GM12891 (cell line): ENCODE measurements at regions not wholly inside any gene's neighbourhood (a gene's known extent, or its start where the extent isn't known, plus 50 kb on each side); places are given as distances from the start of the nearest gene placed in this dataset.

ENCODE experiments used
- POLR2A ChIP-seq: IDR thresholded peaks from 2 replicates; pipeline ENCODE4 v1.6.1; 2011; ENCODE audit warnings: low read depth, low read length, control low read depth
- POLR2AphosphoS5 ChIP-seq: IDR thresholded peaks from 2 replicates; pipeline ENCODE4 v1.6.1; 2011; ENCODE audit warnings: low read depth, low read length, control low read depth
- POU2F2 ChIP-seq: IDR thresholded peaks from 2 replicates; pipeline ENCODE4 v1.6.1; 2011; ENCODE audit warnings: low read depth, mild to moderate bottlenecking, control low read depth, low read length, moderate library complexity
- TAF1 ChIP-seq: IDR thresholded peaks from 2 replicates; pipeline ENCODE4 v1.6.1; 2011; ENCODE audit warnings: low read depth, low read length, control low read depth

- no peak for TF ChIP-seq POLR2A
- no peak for TF ChIP-seq POU2F2
- no peak for TF ChIP-seq TAF1
- no peak for TF ChIP-seq POLR2AphosphoS5
These were observed 147.8 kb upstream of the ERBB4 start for GRCh38 chr2:212686285-212686895.
